Lower lobe of right lung (tissue), 2 donors: ENCODE measurements at regions not wholly inside any gene's neighbourhood (a gene's known extent, or its start where the extent isn't known, plus 50 kb on each side); places are given as distances from the start of the nearest gene placed in this dataset.
A peak's percentile ranks its signal among the peaks of the same experiment; 100 is the strongest.
"Not testable (repeated sequence)": the region's sequence is repeated elsewhere in the genome, so short reads cannot be mapped to it uniquely, and the experiment has no call there.

Experiments used
- ATAC-seq, 2 donors: fragments of 200-7000 bp; cut with Tn5 transposase; one replicate each; pipeline ENCODE4 v1.9.1; 2020 to 2022; ENCODE audit warnings: mild to moderate bottlenecking in 2 of 2, moderate library complexity in 2 of 2
- DNase-seq: peaks from one replicate; pipeline ENCODE4 v3.0.0-alpha.2; 2020
- H3K27ac ChIP-seq: fragments of 200-600 bp; one replicate; pipeline ENCODE4 v1.8.0; 2022
- H3K27me3 ChIP-seq: fragments of 200-600 bp; one replicate; pipeline ENCODE4 v1.8.0; 2022; ENCODE audit warnings: low read depth
- H3K36me3 ChIP-seq: fragments of 200-600 bp; one replicate; pipeline ENCODE4 v1.8.0; 2022; ENCODE audit warnings: mild to moderate bottlenecking
- H3K4me1 ChIP-seq: fragments of 200-600 bp; one replicate; pipeline ENCODE4 v1.8.0; 2022
- H3K4me3 ChIP-seq: fragments of 200-600 bp; one replicate; pipeline ENCODE4 v1.8.0; 2022; ENCODE audit warnings: mild to moderate bottlenecking
- H3K9me3 ChIP-seq: fragments of 200-600 bp; one replicate; pipeline ENCODE4 v1.8.0; 2022
- CTCF ChIP-seq: fragments of 200-600 bp; IDR thresholded peaks from one replicate; pipeline ENCODE4 v1.8.0; 2022; ENCODE audit warnings: antibody characterized with exemption, mild to moderate bottlenecking
- intact Hi-C: fragments of 100-400 bp; cut with DNase I; formaldehyde crosslinking; loops from one replicate; pipeline ENCODE4 v1.11.0; 2022
- donor health status: DM: no; HTN: yes; CAD: no; lungs with severe emphysema.

- no peak for TF ChIP-seq CTCF
Observed at GRCh38 chr17:13419676-13420075, 182.1 kb downstream of the HS3ST3A1 start.

GRCh38 chr17:13418891-13419290 is 182.8 kb downstream of the HS3ST3A1 start:
- DNase-seq (no peak), ATAC-seq (no peak)
- Histone ChIP-seq H3K4me3 (no peak overlapping the region), H3K27me3 (no peaks in the 10 kb centered on the region), H3K9me3 (no peaks in the 10 kb centered on the region), H3K36me3 (no peaks in the 10 kb centered on the region), H3K4me1 (peaks cover 21% of the 10 kb centered on the region), H3K27ac (no peak overlapping the region)
- intact Hi-C loops, result no loop called here
- TF ChIP-seq CTCF, result no peak

More at GRCh38 chr17:13419676-13420075, 182.1 kb downstream of the HS3ST3A1 start:
- Histone ChIP-seq H3K4me1 (peaks cover 21% of the 10 kb centered on the region), H3K4me3 (no peak overlapping the region), H3K36me3 (no peaks in the 10 kb centered on the region), H3K27me3 (no peaks in the 10 kb centered on the region), H3K9me3 (no peaks in the 10 kb centered on the region), H3K27ac (no peak overlapping the region)
- intact Hi-C loops, result no loop called here
- no peak for DNase-seq
- no peak for ATAC-seq

- no peaks in the 10 kb centered on the region for H3K9me3 ChIP-seq
- DNase-seq, result no peak
- peaks cover 21% of the 10 kb centered on the region for H3K4me1 ChIP-seq
- intact Hi-C loops, result no loop called here
- no peak overlapping the region for H3K27ac ChIP-seq
- H3K4me3 ChIP-seq, result no peak overlapping the region
- no peaks in the 10 kb centered on the region for H3K36me3 ChIP-seq
- TF ChIP-seq CTCF, result no peak
- ATAC-seq, result no peak
- no peaks in the 10 kb centered on the region for H3K27me3 ChIP-seq
Observed at GRCh38 chr17:13417381-13417950, 184.3 kb downstream of the HS3ST3A1 start.

GRCh38 chr17:13416748-13417363 is 184.9 kb downstream of the HS3ST3A1 start:
- ATAC-seq, result no peak
- H3K27me3 ChIP-seq, result no peaks in the 10 kb centered on the region
- H3K36me3 ChIP-seq, result no peaks in the 10 kb centered on the region
- no peak overlapping the region for H3K4me3 ChIP-seq
- H3K4me1 ChIP-seq, result peaks cover 21% of the 10 kb centered on the region
- TF ChIP-seq CTCF, result no peak
- no peaks in the 10 kb centered on the region for H3K9me3 ChIP-seq
- intact Hi-C loops, result no loop called here
- no peak overlapping the region for H3K27ac ChIP-seq
- no peak for DNase-seq

GRCh38 chr17:13415871-13416416 is 185.8 kb downstream of the HS3ST3A1 start:
- no peaks in the 10 kb centered on the region for H3K27me3 ChIP-seq
- H3K27ac ChIP-seq, result no peak overlapping the region
- DNase-seq (peak; percentile 64), ATAC-seq (peak; percentile 65 to 78)
- H3K4me1 ChIP-seq, result peaks cover 29% of the 10 kb centered on the region
- TF ChIP-seq CTCF, result no peak
- H3K9me3 ChIP-seq, result no peaks in the 10 kb centered on the region
- H3K36me3 ChIP-seq, result no peaks in the 10 kb centered on the region
- intact Hi-C loops, result no loop called here
- no peak overlapping the region for H3K4me3 ChIP-seq

GRCh38 chr17:13415200-13415599 is 186.5 kb downstream of the HS3ST3A1 start:
- DNase-seq, H3K9me3 ChIP-seq, intact Hi-C loops, H3K36me3 ChIP-seq, H3K27ac ChIP-seq, ATAC-seq, H3K27me3 ChIP-seq, H3K4me3 ChIP-seq: not testable (repeated sequence)
- peaks cover 36% of the 10 kb centered on the region for H3K4me1 ChIP-seq
